ENCODE measurements at regions not wholly inside any gene's neighbourhood (a gene's known extent, or its start where the extent isn't known, plus 50 kb on each side); places are given as distances from the start of the nearest gene placed in this dataset.

DNA sequence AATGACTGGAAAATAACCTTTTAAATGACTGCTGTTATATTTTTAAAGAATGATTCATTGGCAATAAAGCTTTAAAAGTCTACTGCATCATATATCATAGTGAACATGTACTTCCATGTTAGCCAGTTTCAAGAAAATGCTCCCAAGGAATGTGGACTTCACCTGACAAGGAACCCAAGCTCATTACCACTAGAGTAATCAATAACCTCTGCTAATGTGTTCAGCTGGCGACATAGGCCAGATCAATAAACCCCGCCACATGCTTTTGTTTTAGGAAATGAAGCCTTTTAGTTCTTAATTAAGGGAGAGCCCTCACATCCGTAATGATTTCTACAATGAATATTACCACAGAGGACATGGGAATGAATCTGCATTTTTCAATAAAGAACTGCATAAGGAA, 1219.9 kb upstream of the CNTN5 start:
- no peak overlapping the region for H3K4me3 ChIP-seq (ENCODE audit: low read length in 3 of 3)
- no peak overlapping the region for H3K9ac ChIP-seq (ENCODE audit: low read depth in 1 of 3, low read length in 3 of 3)
- H3K4me1 ChIP-seq (ENCODE audit: control insufficient read depth in 3 of 3, insufficient read depth in 3 of 3, low read length in 3 of 3) = no peaks in the 10 kb centered on the region
- no peak overlapping the region for H3K27ac ChIP-seq (ENCODE audit: low read depth, low read length)
- H3K36me3 ChIP-seq (ENCODE audit: control insufficient read depth in 3 of 3, insufficient read depth in 3 of 3, low read length in 3 of 3) = no peaks in the 10 kb centered on the region
- H3K9me3 ChIP-seq (ENCODE audit: control insufficient read depth in 3 of 3, low read length in 3 of 3) = no peaks in the 10 kb centered on the region
- H3K27me3 ChIP-seq (ENCODE audit: control insufficient read depth in 3 of 3, insufficient read depth in 3 of 3, low read length in 3 of 3) = no peaks in the 10 kb centered on the region

DNA sequence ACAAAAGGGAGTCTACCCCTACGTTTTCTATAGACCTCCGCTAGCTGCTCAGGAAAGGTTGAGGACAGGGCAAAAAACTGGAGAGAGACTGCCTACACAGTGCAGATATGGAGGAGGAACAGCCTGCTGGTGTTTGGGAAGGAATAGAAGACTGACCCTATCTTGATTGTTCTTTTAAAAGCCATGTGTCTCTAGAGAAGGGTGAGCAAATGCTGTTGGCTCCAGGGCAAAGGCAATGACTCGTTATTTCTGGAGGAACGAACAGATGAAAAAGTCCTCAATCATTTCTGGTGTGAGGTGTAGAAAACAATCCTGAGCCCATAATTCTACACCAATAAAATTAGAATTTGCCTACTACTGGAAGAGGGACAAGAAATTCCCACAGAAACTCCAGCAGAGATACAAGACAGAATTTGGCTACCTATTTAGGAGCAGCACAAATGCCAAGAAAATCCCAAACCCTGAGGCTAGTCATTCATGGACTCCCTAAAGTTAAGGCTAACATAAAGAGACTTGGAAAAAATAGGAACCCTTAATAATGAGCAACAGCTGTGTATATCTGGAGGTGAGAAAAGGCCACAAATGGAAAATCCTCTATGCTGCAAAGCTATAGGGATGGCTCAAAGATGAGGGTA, 1206.3 kb upstream of the CNTN5 start:
- no peak overlapping the region for H3K27ac ChIP-seq (ENCODE audit: low read depth, low read length)
- H3K4me1 ChIP-seq (ENCODE audit: control insufficient read depth in 3 of 3, insufficient read depth in 3 of 3, low read length in 3 of 3) = no peaks in the 10 kb centered on the region
- H3K27me3 ChIP-seq (ENCODE audit: control insufficient read depth in 3 of 3, insufficient read depth in 3 of 3, low read length in 3 of 3) = no peaks in the 10 kb centered on the region
- no peaks in the 10 kb centered on the region for H3K9me3 ChIP-seq (ENCODE audit: control insufficient read depth in 3 of 3, low read length in 3 of 3)
- no peak overlapping the region for H3K9ac ChIP-seq (ENCODE audit: low read depth in 1 of 3, low read length in 3 of 3)
- no peaks in the 10 kb centered on the region for H3K36me3 ChIP-seq (ENCODE audit: control insufficient read depth in 3 of 3, insufficient read depth in 3 of 3, low read length in 3 of 3)
- no peak overlapping the region for H3K4me3 ChIP-seq (ENCODE audit: low read length in 3 of 3)

GRCh38 chr11:97815667-97816066, 1205.1 kb upstream of the CNTN5 start:
- no peaks in the 10 kb centered on the region for H3K4me1 ChIP-seq (ENCODE audit: control insufficient read depth in 3 of 3, insufficient read depth in 3 of 3, low read length in 3 of 3)
- no peaks in the 10 kb centered on the region for H3K36me3 ChIP-seq (ENCODE audit: control insufficient read depth in 3 of 3, insufficient read depth in 3 of 3, low read length in 3 of 3)
- H3K4me3 ChIP-seq (ENCODE audit: low read length in 3 of 3) = no peak overlapping the region
- no peaks in the 10 kb centered on the region for H3K27me3 ChIP-seq (ENCODE audit: control insufficient read depth in 3 of 3, insufficient read depth in 3 of 3, low read length in 3 of 3)
- no peaks in the 10 kb centered on the region for H3K9me3 ChIP-seq (ENCODE audit: control insufficient read depth in 3 of 3, low read length in 3 of 3)
- no peak overlapping the region for H3K27ac ChIP-seq (ENCODE audit: low read depth, low read length)
- no peak overlapping the region for H3K9ac ChIP-seq (ENCODE audit: low read depth in 1 of 3, low read length in 3 of 3)

GRCh38 chr11:97832451-97832850, 1188.3 kb upstream of the CNTN5 start:
- Histone ChIP-seq H3K4me3 (ENCODE audit: low read length in 3 of 3) (no peak overlapping the region), H3K36me3 (ENCODE audit: control insufficient read depth in 3 of 3, insufficient read depth in 3 of 3, low read length in 3 of 3) (no peaks in the 10 kb centered on the region), H3K27ac (ENCODE audit: low read depth, low read length) (no peak overlapping the region), H3K4me1 (ENCODE audit: control insufficient read depth in 3 of 3, insufficient read depth in 3 of 3, low read length in 3 of 3) (no peaks in the 10 kb centered on the region), H3K27me3 (ENCODE audit: control insufficient read depth in 3 of 3, insufficient read depth in 3 of 3, low read length in 3 of 3) (no peaks in the 10 kb centered on the region), H3K9me3 (ENCODE audit: control insufficient read depth in 3 of 3, low read length in 3 of 3) (no peaks in the 10 kb centered on the region), H3K9ac (ENCODE audit: low read depth in 1 of 3, low read length in 3 of 3) (no peak overlapping the region)

DNA sequence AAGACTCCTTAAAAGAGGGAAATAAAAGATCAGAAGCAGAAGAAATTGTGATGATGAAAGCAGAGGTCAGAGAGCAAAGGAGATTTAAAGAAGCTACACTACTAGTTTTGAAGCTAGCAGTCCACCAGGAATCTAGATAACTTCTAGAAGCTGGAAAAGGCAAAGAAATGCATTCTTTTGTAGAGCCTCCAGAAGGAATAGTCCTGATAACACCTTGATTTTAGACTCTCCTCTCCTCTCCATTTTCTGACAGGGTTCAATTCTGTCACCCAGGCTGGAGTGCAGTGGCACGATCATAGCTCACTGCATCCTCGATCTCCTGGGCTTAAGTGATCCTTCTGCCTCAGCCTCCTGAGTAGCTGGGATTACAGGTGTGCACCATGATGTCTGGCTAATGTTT, 1187.3 kb upstream of the CNTN5 start:
- H3K27ac ChIP-seq (ENCODE audit: low read depth, low read length) = no peak overlapping the region
- no peaks in the 10 kb centered on the region for H3K36me3 ChIP-seq (ENCODE audit: control insufficient read depth in 3 of 3, insufficient read depth in 3 of 3, low read length in 3 of 3)
- H3K9ac ChIP-seq (ENCODE audit: low read depth in 1 of 3, low read length in 3 of 3) = no peak overlapping the region
- no peaks in the 10 kb centered on the region for H3K9me3 ChIP-seq (ENCODE audit: control insufficient read depth in 3 of 3, low read length in 3 of 3)
- no peaks in the 10 kb centered on the region for H3K4me1 ChIP-seq (ENCODE audit: control insufficient read depth in 3 of 3, insufficient read depth in 3 of 3, low read length in 3 of 3)
- no peaks in the 10 kb centered on the region for H3K27me3 ChIP-seq (ENCODE audit: control insufficient read depth in 3 of 3, insufficient read depth in 3 of 3, low read length in 3 of 3)
- H3K4me3 ChIP-seq (ENCODE audit: low read length in 3 of 3) = no peak overlapping the region

DNA sequence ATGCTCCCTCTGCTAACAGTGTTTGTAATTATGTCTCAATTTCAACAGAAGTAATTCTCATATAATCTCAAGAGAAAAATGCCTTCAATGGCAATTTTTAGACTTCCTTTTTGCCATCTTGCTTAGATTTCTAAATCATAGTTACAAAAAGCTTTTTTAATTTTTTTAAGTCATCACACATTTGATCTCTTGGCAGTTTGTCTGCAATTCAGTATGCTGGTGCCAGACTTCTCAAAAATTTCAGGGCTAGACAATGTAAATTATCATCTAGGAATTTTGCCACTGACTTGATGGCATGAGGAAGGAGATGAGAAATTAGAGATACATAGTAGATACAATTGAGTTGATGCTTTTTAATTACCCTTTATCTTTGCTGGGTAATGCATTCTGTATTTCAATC, 1176.7 kb upstream of the CNTN5 start:
- H3K4me1 ChIP-seq (ENCODE audit: control insufficient read depth in 3 of 3, insufficient read depth in 3 of 3, low read length in 3 of 3) = no peaks in the 10 kb centered on the region
- H3K9me3 ChIP-seq (ENCODE audit: control insufficient read depth in 3 of 3, low read length in 3 of 3) = no peaks in the 10 kb centered on the region
- H3K4me3 ChIP-seq (ENCODE audit: low read length in 3 of 3) = no peak overlapping the region

GRCh38 chr11:97847730-97848129, 1173.0 kb upstream of the CNTN5 start:
- H3K9me3 ChIP-seq (ENCODE audit: control insufficient read depth in 3 of 3, low read length in 3 of 3) = no peaks in the 10 kb centered on the region
- no peaks in the 10 kb centered on the region for H3K36me3 ChIP-seq (ENCODE audit: control insufficient read depth in 3 of 3, insufficient read depth in 3 of 3, low read length in 3 of 3)
- H3K27me3 ChIP-seq (ENCODE audit: control insufficient read depth in 3 of 3, insufficient read depth in 3 of 3, low read length in 3 of 3) = no peaks in the 10 kb centered on the region
- no peak overlapping the region for H3K9ac ChIP-seq (ENCODE audit: low read depth in 1 of 3, low read length in 3 of 3)
- no peak overlapping the region for H3K27ac ChIP-seq (ENCODE audit: low read depth, low read length)
- no peaks in the 10 kb centered on the region for H3K4me1 ChIP-seq (ENCODE audit: control insufficient read depth in 3 of 3, insufficient read depth in 3 of 3, low read length in 3 of 3)
- H3K4me3 ChIP-seq (ENCODE audit: low read length in 3 of 3) = no peak overlapping the region

More for the DNA sequence above, 1176.7 kb upstream of the CNTN5 start:
- H3K27ac ChIP-seq (ENCODE audit: low read depth, low read length) = no peak overlapping the region
- H3K36me3 ChIP-seq (ENCODE audit: control insufficient read depth in 3 of 3, insufficient read depth in 3 of 3, low read length in 3 of 3) = no peaks in the 10 kb centered on the region
- no peaks in the 10 kb centered on the region for H3K27me3 ChIP-seq (ENCODE audit: control insufficient read depth in 3 of 3, insufficient read depth in 3 of 3, low read length in 3 of 3)
- no peak overlapping the region for H3K9ac ChIP-seq (ENCODE audit: low read depth in 1 of 3, low read length in 3 of 3)

- H3K27me3 ChIP-seq (ENCODE audit: control insufficient read depth in 3 of 3, insufficient read depth in 3 of 3, low read length in 3 of 3) = no peaks in the 10 kb centered on the region
- no peaks in the 10 kb centered on the region for H3K4me1 ChIP-seq (ENCODE audit: control insufficient read depth in 3 of 3, insufficient read depth in 3 of 3, low read length in 3 of 3)
- no peaks in the 10 kb centered on the region for H3K9me3 ChIP-seq (ENCODE audit: control insufficient read depth in 3 of 3, low read length in 3 of 3)
- no peak overlapping the region for H3K4me3 ChIP-seq (ENCODE audit: low read length in 3 of 3)
- no peak overlapping the region for H3K27ac ChIP-seq (ENCODE audit: low read depth, low read length)
- no peak overlapping the region for H3K9ac ChIP-seq (ENCODE audit: low read depth in 1 of 3, low read length in 3 of 3)
- H3K36me3 ChIP-seq (ENCODE audit: control insufficient read depth in 3 of 3, insufficient read depth in 3 of 3, low read length in 3 of 3) = no peaks in the 10 kb centered on the region
These were observed 1170.0 kb upstream of the CNTN5 start for GRCh38 chr11:97850701-97851100.

GRCh38 chr11:97854357-97854756, 1166.4 kb upstream of the CNTN5 start:
- H3K9me3 ChIP-seq (ENCODE audit: control insufficient read depth in 3 of 3, low read length in 3 of 3) = no peaks in the 10 kb centered on the region
- H3K9ac ChIP-seq (ENCODE audit: low read depth in 1 of 3, low read length in 3 of 3) = no peak overlapping the region
- no peaks in the 10 kb centered on the region for H3K4me1 ChIP-seq (ENCODE audit: control insufficient read depth in 3 of 3, insufficient read depth in 3 of 3, low read length in 3 of 3)
- H3K27ac ChIP-seq (ENCODE audit: low read depth, low read length) = no peak overlapping the region
- no peaks in the 10 kb centered on the region for H3K27me3 ChIP-seq (ENCODE audit: control insufficient read depth in 3 of 3, insufficient read depth in 3 of 3, low read length in 3 of 3)
- no peaks in the 10 kb centered on the region for H3K36me3 ChIP-seq (ENCODE audit: control insufficient read depth in 3 of 3, insufficient read depth in 3 of 3, low read length in 3 of 3)
- no peak overlapping the region for H3K4me3 ChIP-seq (ENCODE audit: low read length in 3 of 3)

- Histone ChIP-seq H3K4me1 (ENCODE audit: control insufficient read depth in 3 of 3, insufficient read depth in 3 of 3, low read length in 3 of 3) (no peaks in the 10 kb centered on the region), H3K27me3 (ENCODE audit: control insufficient read depth in 3 of 3, insufficient read depth in 3 of 3, low read length in 3 of 3) (no peaks in the 10 kb centered on the region)
These were observed 1165.9 kb upstream of the CNTN5 start for GRCh38 chr11:97854877-97855276.

DNA sequence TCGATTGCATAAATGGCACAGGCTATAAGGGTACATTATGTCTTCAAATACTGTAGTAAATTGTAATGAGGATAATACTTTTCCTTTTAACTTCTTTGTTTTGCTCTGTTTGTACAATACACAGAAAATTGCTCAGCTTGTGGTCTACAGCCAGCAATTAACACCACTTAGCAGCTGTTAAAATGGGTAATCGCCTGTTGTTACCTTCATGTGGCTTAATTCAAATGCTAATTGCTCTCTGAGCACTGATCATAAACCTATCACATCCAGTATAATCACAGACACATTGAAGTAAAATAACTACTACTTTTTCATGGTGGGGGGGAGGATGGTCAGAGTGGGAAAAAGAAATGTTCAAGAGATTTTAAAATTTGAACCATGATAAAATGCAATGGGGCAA, 1164.1 kb upstream of the CNTN5 start:
- Histone ChIP-seq H3K9me3 (ENCODE audit: control insufficient read depth in 3 of 3, low read length in 3 of 3) (no peaks in the 10 kb centered on the region), H3K27me3 (ENCODE audit: control insufficient read depth in 3 of 3, insufficient read depth in 3 of 3, low read length in 3 of 3) (no peaks in the 10 kb centered on the region), H3K4me1 (ENCODE audit: control insufficient read depth in 3 of 3, insufficient read depth in 3 of 3, low read length in 3 of 3) (no peaks in the 10 kb centered on the region), H3K4me3 (ENCODE audit: low read length in 3 of 3) (no peak overlapping the region), H3K36me3 (ENCODE audit: control insufficient read depth in 3 of 3, insufficient read depth in 3 of 3, low read length in 3 of 3) (no peaks in the 10 kb centered on the region), H3K9ac (ENCODE audit: low read depth in 1 of 3, low read length in 3 of 3) (no peak overlapping the region), H3K27ac (ENCODE audit: low read depth, low read length) (no peak overlapping the region)

More at GRCh38 chr11:97854877-97855276, 1165.9 kb upstream of the CNTN5 start:
- no peak overlapping the region for H3K27ac ChIP-seq (ENCODE audit: low read depth, low read length)
- no peak overlapping the region for H3K9ac ChIP-seq (ENCODE audit: low read depth in 1 of 3, low read length in 3 of 3)
- H3K4me3 ChIP-seq (ENCODE audit: low read length in 3 of 3) = no peak overlapping the region
- H3K9me3 ChIP-seq (ENCODE audit: control insufficient read depth in 3 of 3, low read length in 3 of 3) = no peaks in the 10 kb centered on the region
- H3K36me3 ChIP-seq (ENCODE audit: control insufficient read depth in 3 of 3, insufficient read depth in 3 of 3, low read length in 3 of 3) = no peaks in the 10 kb centered on the region

Data from skeletal muscle tissue (tissue), 3 donors.